GM21367 (cell line): ENCODE measurements at regions not wholly inside any gene's neighbourhood (a gene's known extent, or its start where the extent isn't known, plus 50 kb on each side); places are given as distances from the start of the nearest gene placed in this dataset.
"Not testable (repeated sequence)": the region's sequence is repeated elsewhere in the genome, so short reads cannot be mapped to it uniquely, and the experiment has no call there.

ENCODE experiments used
- ATAC-seq: cut with Tn5 transposase; IDR thresholded peaks from one replicate; pipeline ENCODE4 v1.9.1; 2021; ENCODE audit not compliant: unreplicated experiment

DNA sequence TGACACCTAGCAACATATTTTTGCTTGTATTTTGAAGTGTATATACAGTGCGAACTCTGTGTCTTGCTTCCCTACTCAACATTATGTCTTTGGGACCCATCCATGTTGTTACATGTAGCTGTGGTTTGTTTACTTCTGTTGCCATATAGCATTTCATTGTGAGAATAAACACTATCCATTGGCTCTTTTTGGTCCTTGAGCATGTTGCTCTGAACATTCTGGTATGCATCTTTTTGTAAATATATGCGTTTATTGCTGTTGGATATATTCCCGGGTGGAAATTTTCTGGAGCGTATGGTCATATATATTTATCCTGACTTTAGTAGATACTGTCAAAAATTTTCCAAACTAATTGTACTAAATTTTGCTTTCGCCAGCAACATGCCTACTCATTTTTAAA, 222.5 kb upstream of the SPTLC3 start:
- no peak for ATAC-seq

DNA sequence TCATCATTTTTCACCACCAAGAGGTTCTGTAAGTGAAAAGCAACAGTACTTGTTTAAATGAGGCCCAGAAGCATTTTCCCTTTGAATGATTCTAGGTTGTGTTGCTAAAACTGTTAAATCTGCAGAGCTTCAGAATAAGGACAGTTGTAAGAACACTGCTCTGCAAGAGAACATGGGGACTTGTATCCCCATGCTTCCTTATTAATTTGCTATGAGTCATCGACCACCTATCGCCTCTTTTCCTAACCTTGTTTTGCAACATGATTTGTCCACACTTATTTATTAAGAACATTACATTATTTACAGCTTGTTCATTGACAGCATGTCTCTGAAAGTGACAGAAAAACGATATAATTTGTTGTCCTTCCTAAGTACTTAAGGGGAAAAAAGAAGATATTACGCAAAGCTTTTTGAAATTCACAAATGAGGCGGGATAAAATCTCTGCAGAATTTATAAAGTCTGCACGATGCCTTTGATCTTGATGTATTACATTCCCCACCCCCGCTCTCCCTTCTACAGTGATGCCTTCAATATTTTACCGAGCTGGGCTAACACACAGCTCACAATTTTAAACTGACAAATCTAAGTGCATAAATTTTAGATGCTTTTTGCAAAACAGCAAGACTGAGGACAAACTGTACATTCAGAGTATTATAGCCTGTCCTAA, 220.0 kb upstream of the SPTLC3 start:
- ATAC-seq: no peak

DNA sequence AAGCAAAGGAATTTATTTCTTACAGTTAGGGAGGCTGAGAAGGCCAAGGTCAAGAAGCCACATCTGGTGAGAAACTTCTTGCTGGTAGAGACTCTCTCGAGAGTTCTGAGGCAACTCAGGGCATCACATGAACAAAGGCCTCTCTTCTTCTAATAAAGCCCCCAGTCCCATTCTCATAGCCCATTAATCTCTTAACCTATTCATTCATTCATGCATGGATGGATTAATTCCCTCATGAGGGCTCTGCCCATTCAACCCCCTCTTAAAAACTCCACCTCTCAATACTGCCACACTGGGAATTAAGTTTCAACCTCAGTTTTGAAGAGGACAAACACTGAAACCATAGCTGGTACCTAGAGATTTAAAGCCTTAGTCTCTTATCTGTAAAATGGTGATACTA, 217.9 kb upstream of the SPTLC3 start:
- no peak for ATAC-seq

DNA sequence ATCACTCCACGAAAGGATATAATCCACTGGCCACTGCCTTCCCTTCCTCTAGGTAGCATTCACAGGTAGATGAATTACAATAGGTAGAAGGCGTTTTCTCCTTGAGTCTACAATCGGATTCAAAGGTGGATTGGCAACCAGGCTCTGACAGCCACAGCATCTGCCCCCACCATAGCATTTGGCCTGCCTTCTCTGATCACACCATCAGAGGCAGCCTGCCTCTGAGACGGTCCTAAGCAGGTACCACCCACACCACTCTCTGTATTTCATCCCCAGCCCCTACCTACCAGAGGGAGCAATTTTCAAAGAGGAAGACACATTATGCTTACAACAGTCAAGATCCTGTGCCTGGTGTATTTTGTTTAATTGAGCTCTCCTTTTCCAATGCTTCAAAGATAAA, 210.5 kb upstream of the SPTLC3 start:
- ATAC-seq: no peak

DNA sequence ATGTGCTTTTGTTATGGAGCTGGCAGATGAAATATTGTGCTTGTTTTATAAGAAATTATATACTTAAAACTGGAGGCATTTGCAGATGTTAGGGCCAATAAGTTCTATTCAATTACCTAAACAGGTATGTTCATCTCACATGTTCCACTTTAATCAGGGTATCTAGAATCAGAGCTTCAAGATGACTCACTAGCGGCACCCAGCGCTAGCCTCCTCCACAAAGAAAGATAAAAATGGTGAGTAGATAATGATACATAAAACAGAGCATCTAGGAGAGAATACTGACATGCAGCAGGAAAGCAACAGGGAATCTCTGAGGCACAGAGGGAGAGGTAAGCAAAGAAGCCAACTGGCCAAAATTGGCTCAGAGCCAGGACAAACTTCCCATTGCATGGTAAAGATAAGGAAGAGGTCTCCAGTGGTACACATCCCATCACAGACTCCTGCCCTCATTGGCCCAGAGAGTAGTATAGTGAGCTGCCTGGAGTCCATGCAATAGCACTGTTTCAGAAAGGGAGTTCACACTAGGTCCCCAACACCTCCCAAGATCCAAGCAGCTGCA, 200.7 kb upstream of the SPTLC3 start:
- ATAC-seq: no peak

DNA sequence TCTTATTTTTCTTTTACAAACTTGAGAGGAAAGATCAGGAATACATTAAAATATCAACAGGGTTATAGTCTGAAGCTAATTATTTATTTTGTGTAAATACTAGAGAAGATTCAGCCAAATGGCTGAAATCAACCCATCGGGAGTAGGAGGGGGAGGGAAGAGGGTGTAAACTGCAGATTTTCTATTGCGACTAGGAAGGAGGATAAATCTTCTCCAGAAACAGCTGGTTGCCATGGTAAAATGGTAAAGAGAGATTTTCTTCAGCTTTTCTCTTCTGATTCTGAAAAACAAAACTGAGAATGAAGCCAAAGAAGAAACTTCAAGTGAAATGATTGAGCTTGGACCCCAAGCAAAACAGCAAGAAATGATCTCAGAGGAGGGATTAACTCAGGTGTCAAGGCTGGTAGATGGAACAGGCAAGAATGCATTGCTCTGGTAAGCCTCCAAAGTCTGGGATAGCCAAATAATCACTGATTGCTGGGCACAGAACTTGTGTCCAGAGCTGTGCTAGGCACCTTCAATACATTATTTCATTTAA, 193.5 kb upstream of the SPTLC3 start:
- no peak for ATAC-seq

DNA sequence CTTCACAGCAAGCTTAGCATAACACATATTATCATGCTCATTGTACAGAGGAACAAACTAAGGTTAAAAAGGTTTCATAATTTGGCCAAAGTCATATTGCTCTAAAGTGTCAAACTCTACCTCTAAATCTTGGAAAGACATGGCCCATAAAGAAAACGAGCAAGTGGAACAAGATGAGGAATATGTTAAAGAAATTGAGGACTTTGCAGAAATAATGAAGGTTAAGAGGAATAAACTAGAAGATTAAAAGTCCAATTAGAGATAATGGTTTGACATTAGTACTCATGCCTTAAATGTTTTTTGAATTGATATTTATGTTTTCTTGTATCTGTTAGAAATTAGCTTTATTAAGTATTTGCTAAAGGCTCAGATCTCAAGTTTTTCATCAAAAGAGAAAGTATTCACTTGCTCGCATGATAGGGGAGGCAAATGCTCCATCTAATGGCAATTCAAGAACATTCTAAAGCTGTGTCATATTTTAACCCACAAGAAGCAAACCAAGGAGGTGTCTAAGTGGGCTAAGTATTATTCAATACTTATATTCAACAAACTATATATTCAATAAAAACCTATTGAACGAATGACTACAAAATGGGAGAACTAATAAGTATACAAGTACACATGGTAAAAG, 192.9 kb upstream of the SPTLC3 start:
- ATAC-seq: no peak

DNA sequence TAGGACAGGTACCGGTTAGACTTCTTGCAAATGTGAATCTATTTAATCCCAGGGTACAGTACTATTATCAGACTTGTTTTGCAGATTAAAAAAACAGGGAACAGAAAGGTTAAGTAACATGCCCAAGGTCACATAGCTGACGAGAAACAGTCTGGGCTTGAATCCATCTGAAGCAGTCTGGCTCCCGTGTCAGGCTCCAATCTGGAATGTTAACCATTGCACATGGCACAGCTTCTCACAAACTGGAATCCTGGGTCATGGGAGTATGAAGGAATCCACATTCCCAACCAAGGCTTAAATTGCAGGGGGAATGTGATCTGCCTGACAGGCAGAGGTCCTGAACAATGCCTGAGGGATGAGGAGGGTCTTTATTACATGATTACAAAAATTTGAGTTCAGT, 187.5 kb upstream of the SPTLC3 start:
- no peak for ATAC-seq

DNA sequence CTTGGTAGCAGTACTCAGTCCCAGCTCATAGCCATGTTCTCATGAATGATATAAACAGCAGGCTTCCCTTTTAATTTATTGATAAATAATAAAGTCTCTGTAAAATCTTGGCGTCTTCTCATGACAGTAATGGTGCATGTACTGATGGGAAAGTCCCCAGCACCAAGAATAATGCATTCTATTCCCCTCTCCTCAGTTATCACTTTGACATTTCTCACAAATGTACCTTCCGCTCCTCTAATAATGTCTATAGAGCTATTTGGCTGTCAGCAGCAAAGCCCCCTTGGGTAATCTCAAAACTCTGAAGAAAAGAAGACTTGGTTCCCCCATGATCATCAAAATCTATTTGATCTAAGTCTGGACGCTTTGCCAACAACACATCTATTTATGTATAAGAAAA, 185.0 kb upstream of the SPTLC3 start:
- ATAC-seq: no peak

DNA sequence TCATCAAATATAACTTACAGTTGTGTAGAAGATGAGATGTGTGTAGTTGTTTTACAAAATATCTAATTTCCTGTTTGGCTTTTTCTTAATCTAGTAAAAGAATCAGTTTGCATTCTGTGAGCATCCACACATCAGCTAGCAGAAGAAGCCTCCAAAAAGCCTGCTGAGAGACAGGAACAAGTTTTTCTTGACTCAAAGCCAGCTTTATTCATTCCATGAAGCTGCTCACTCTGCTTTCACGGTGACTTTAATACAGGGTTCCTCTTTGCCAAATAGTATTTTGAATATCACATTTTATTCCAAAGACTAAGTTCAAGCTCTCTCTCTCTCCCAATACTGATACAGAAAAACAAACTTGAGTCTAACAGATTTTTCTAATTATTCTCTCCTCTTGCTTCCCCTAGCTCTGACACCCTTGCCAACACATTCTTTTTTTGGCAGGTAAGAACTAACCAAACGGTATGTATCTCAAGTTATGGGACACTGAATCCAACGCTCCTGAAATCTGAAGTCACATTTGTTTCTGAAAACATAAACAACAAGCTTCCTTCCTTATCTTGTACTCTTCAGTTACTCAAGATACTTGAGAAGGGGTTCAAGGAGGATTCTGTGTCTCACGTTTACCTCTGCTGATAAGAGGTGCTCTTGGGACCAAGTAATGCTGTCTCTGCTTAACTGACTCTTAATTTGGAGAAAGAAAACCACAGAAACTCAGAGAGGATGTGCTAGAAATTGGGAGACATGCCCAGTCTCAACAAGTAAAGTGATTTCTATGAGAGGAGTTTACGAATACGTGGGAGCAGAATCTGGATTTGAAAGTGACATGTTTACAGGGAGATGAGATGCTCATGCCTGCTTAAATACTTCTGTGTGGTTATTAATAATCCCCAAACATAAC, 184.2 kb upstream of the SPTLC3 start:
- ATAC-seq: no peak

DNA sequence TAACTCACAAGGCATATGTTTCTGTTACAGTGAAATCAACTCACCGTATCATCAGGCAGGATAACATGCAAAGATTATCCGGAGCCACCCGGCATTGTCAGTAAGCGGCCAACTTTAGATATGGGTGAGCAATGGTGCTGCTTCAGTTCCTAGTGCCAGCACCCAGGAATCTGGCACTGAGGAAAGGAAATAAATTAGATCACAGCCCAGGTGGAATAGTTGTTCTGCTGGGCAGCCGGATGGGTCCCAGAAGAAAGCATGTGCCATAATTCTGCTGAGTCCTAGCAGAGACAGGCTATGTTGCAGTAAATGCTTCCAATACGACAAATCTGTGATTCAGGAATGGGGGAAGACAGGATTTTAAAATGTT, 183.6 kb upstream of the SPTLC3 start:
- no peak for ATAC-seq

DNA sequence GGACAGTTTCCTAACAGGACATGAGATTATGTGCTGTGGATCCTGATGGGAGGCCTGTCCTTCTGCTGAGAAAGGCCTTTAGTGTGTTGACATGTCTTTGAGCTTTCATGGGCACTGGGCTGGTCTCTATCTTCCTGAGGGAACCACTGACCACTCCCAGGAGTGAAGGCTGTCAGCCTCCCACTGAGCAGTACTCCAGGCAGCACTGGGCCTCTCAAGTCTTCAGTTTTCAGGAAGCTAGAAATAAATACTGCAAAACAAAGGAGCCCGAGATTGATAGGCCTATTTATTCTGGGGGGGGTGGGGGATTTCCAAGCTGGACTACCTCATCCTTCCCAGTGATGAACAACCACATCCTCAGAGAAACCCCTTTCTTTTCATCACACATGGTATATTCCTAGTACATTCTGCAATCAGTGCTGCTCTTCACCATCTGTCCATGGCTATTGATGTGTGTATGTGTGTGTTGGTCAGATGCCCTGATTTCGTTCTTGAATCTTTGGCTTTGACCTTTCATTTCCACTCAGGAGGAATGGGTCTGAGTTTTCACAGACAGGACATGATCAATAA, 180.9 kb upstream of the SPTLC3 start:
- no peak for ATAC-seq

DNA sequence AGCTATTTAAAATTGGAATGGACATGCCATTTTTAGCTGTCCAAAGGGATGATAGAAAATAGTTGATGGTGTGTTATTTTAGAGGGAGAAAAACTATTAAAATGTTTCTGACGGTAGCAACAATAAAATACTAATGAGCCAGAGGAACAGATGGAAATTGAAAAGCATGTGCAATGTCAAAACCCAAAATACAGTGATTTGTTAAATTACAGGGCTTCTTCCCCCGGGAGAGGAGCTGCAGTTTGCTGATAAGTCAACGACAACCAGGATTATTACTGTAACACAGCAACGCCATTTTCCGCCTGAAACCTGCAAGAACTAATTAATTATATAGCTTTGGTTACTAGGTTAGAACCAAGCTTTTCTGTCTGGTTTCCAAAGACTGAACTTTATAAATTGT, 179.6 kb upstream of the SPTLC3 start:
- no peak for ATAC-seq

DNA sequence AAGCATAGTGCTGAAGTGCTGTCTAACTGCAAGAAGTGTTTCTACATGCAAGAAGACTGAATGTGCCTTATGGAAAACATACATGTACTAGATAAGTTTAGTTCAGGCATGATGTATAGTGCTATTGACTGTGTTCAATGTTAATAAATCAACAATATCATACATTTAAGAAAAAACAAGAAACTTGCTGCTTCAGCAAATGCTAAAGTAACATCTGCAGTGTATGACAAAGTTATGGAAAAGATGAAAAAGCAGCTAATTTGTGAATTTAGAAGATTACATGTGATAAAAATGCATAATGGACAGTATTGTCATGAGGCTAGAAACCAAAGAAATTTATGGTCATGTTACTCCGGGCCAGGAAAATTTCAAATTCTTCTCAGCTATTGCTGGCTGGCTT, 174.9 kb upstream of the SPTLC3 start:
- ATAC-seq: no peak

DNA sequence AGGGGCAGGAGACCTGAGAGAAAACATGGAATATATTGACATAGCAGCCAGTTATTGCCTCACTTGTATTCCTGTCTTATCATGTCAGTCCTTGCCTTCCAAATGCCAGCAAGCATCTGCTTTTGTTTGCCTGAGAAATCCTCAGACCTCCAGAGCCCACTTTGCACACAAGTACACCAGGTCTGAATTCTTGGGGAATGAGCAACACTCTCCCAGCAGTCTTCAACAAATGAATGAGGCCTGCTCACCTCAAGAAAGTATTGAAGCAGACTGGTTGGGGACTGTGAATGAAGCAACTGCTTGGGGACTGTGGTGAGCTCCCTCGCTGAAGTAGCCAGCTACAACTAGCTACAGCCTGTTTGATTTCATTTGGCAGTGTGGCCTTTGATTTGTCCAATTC, 172.8 kb upstream of the SPTLC3 start:
- no peak for ATAC-seq

DNA sequence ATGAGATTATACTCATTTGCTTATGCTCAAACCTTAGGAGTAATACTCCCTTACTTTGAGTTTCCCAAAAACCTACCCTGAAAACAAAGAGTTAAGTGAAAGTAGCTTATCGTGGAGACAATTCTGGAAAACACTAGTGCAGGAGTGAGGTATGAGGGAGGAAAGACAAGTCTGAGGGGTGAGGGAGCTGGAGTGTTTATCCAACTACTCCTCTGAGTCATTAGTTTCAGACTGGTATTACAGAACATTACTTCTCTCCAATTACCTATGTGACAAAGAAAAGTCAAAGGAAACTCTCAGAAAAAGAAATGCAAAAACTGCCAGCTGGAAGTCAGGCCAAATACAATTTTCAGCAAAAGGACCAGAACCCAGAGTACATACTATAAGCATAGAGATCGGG, 171.1 kb upstream of the SPTLC3 start:
- ATAC-seq: no peak

DNA sequence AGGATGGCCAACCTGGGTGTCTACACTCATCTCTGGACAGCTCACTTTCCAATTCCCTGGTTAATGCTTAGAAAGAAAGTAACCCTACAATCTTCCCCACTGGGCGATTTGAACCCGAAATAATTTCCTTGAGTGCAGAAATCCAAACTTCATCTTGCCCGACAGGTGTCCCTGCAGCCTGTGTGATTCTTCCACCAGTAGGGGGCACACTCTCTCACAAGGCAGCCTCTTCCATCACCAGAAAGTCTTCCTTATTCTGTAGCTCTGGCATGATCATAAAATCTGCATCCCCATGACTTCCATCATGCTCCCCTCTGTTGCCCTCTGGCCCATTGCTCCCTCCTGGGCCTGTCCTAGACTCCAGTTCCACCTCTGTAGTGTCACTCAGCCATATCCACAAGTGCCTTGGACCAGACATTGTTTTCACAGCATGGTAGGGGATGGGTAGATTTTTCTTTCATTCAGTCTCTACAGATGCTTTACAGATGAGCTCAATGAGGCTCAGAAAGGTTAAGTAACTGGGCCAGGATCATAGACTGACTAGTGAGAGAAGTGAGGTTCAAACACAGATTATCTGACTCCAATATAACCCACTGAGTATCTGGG, 170.4 kb upstream of the SPTLC3 start:
- ATAC-seq: no peak

DNA sequence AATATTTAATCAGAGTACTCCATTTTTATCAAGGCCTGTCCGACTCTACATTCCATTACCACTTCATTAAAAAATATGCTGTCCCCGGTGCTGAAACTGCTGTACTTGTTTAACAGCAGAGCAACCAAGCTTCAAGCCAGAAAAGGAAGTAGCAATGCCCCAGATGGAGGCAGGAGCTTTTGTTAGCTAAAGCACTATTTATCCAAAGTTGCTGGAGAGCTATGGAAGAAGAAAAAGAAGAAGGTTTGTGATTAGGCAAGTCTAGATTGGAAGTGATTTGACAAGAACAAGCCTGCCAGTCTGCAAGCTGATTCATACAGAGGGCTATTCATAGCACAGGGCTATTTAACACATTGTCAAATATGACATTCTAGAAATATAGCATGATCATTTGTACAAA, 160.9 kb upstream of the SPTLC3 start:
- ATAC-seq: no peak

DNA sequence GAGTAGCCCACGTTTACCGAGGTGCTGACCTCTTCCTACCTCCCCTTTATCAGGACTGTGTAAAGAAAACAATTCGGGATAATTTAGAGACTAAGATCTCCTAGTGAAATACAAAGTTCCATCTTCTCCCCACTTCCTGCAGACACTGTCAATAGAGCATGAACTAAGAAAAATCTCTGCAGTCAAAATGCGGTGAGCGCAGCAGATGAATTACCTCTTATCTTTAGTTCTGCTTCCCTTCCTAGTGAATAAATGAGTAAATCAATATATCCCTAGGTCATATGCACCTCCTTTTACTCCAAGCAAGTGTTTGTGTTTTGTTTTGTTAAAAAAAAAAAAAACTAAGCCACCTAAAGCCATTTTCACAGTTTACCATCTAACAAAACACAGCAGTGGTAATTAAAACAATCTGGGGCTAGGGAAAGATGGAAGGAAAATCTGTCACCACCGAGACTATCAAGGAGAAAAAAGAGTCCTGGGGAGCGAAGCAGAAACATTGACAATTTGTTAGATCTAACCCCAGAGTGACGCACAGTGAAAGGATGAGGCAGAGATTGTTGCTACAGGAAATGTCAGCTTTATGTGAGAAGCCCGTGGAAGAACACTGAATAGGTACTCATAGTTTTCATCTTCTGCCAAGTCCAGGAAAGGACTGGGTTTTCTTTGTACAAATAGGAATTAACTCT, 159.4 kb upstream of the SPTLC3 start:
- ATAC-seq: no peak

DNA sequence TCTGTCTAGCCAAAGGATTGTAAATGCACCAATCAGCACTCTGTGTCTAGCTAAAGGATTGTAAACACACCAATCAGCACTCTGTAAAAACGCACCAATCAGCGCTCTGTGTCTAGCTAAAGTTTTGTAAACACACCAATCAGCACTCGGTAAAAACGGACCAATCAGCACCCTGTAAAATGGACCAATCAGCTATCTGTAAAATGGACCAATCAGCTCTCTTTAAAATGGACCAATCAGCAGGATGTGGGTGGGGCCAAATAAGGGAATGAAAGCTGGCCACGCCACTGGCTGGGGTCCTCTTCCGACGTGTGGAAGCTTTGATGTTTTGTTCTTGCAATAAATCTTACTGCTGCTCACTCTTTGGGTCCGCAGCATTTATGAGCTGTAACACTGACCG, 151.1 kb upstream of the SPTLC3 start:
- ATAC-seq: not testable (repeated sequence)
